ENCODE measurements at regions not wholly inside any gene's neighbourhood (a gene's known extent, or its start where the extent isn't known, plus 50 kb on each side); places are given as distances from the start of the nearest gene placed in this dataset.

GRCh38 chr11:25691959-25692358, 640.0 kb upstream of the ANO3 start:
- TF ChIP-seq, protein P1, sequence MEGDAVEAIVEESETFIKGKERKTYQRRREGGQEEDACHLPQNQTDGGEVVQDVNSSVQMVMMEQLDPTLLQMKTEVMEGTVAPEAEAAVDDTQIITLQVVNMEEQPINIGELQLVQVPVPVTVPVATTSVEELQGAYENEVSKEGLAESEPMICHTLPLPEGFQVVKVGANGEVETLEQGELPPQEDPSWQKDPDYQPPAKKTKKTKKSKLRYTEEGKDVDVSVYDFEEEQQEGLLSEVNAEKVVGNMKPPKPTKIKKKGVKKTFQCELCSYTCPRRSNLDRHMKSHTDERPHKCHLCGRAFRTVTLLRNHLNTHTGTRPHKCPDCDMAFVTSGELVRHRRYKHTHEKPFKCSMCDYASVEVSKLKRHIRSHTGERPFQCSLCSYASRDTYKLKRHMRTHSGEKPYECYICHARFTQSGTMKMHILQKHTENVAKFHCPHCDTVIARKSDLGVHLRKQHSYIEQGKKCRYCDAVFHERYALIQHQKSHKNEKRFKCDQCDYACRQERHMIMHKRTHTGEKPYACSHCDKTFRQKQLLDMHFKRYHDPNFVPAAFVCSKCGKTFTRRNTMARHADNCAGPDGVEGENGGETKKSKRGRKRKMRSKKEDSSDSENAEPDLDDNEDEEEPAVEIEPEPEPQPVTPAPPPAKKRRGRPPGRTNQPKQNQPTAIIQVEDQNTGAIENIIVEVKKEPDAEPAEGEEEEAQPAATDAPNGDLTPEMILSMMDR (conservative IDR thresholded peaks at IDR 0.05 in 1 of 2, IDR thresholded peaks at IDR 0.05 in 1 of 2; ENCODE audit: low read depth in 1 of 2, low read length in 2 of 2) = no peak
- TF ChIP-seq EZH2 (IDR thresholded peaks at IDR 0.05; ENCODE audit: low read length, missing control alignments) = no peak

All from fibroblast of lung (primary cell).